PFSK-1 (cell line): ENCODE measurements at regions not wholly inside any gene's neighbourhood (a gene's known extent, or its start where the extent isn't known, plus 50 kb on each side); places are given as distances from the start of the nearest gene placed in this dataset.

Experiments used
- FOXP2 ChIP-seq: optimal IDR thresholded peaks from 2 replicates; pipeline ENCODE3; 2011; ENCODE audit warnings: borderline replicate concordance, control low read depth, inconsistent platforms; ENCODE audit not compliant: insufficient read depth; ENCODE audit errors: extremely low read length, extremely low read depth
- POLR2AphosphoS5 ChIP-seq: IDR thresholded peaks from 2 replicates; pipeline ENCODE4 v1.6.1; 2012; ENCODE audit warnings: low read depth, mild to moderate bottlenecking, control low read depth, low read length, moderate library complexity
- SIN3A ChIP-seq: IDR thresholded peaks from 2 replicates; pipeline ENCODE4 v1.6.1; 2012; ENCODE audit warnings: mild to moderate bottlenecking, low read length, moderate library complexity, borderline replicate concordance; ENCODE audit not compliant: insufficient read depth
- TAF1 ChIP-seq: IDR thresholded peaks from 2 replicates; pipeline ENCODE4 v1.6.1; 2012; ENCODE audit warnings: low read length, control low read depth, borderline replicate concordance; ENCODE audit not compliant: insufficient read depth
- TF ChIP-seq, protein P1 (sequence below), 2 experiments: IDR thresholded peaks; 2 replicates each; pipeline versions ENCODE4 v1.6.1 to v1.8.0; 2011 to 2012; ENCODE audit warnings: low read depth in 2 of 2, low read length in 2 of 2, control low read depth in 1 of 2, inconsistent platforms in 1 of 2, mild to moderate bottlenecking in 1 of 2, moderate library complexity in 1 of 2; ENCODE audit not compliant: insufficient read depth in 1 of 2

- TF ChIP-seq FOXP2 (no peak), SIN3A (no peak), POLR2AphosphoS5 (no peak), TAF1 (no peak)
- TF ChIP-seq, protein P1, sequence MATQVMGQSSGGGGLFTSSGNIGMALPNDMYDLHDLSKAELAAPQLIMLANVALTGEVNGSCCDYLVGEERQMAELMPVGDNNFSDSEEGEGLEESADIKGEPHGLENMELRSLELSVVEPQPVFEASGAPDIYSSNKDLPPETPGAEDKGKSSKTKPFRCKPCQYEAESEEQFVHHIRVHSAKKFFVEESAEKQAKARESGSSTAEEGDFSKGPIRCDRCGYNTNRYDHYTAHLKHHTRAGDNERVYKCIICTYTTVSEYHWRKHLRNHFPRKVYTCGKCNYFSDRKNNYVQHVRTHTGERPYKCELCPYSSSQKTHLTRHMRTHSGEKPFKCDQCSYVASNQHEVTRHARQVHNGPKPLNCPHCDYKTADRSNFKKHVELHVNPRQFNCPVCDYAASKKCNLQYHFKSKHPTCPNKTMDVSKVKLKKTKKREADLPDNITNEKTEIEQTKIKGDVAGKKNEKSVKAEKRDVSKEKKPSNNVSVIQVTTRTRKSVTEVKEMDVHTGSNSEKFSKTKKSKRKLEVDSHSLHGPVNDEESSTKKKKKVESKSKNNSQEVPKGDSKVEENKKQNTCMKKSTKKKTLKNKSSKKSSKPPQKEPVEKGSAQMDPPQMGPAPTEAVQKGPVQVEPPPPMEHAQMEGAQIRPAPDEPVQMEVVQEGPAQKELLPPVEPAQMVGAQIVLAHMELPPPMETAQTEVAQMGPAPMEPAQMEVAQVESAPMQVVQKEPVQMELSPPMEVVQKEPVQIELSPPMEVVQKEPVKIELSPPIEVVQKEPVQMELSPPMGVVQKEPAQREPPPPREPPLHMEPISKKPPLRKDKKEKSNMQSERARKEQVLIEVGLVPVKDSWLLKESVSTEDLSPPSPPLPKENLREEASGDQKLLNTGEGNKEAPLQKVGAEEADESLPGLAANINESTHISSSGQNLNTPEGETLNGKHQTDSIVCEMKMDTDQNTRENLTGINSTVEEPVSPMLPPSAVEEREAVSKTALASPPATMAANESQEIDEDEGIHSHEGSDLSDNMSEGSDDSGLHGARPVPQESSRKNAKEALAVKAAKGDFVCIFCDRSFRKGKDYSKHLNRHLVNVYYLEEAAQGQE (IDR thresholded peaks at IDR 0.05; ENCODE audit: insufficient read depth in 1 of 2, low read depth in 2 of 2, low read length in 2 of 2), result no peak
These were observed 380.2 kb downstream of the RWDD3 start for GRCh38 chr1:95614197-95614596.
